Gastrocnemius medialis (tissue), 4 donors: ENCODE measurements at regions not wholly inside any gene's neighbourhood (a gene's known extent, or its start where the extent isn't known, plus 50 kb on each side); places are given as distances from the start of the nearest gene placed in this dataset.

Experiments
- CTCF ChIP-seq, 5 experiments: fragments of 450-650 bp in 3 of 5; fragments of 200-600 bp in 2 of 5; sonication (generic) in 2 of 5; IDR thresholded peaks in 4 of 5; conservative IDR thresholded peaks in 1 of 5; 1 replicate in 4 of 5; 2 replicates in 1 of 5; pipeline ENCODE4 v1.5.1; 2016 to 2019; ENCODE audit warnings: antibody characterized with exemption in 5 of 5, mild to moderate bottlenecking in 3 of 5, moderate library complexity in 3 of 5
- POLR2A ChIP-seq, 2 donors: fragments of 450-650 bp; IDR thresholded peaks; one replicate each; pipeline ENCODE4 v1.6.1; 2017; ENCODE audit warnings: antibody characterized with exemption in 2 of 2, mild to moderate bottlenecking in 2 of 2, moderate library complexity in 2 of 2

DNA sequence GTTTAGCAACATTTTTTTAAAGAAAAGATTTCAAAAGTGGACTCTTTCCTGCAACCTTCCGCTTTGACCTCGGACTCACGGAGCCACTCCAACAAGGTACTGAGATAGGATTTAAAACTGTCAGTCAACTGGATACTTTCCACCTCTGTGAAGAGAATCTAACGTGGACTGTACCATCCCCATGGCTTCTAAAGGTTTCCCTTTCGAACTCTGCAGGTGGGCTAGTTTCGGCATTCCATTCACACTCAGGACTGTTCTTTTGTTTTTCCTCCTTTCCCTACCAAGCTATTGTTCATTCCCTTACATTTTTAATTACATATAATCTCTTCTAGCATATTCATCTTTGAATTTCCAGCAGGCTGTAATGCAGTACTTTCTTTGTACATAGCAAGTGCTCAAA lies 88.5 kb upstream of the AKIP1 start:
- no peak for TF ChIP-seq CTCF (IDR thresholded peaks at IDR 0.05 in 4 of 5, conservative IDR thresholded peaks at IDR 0.05 in 1 of 5)
- TF ChIP-seq POLR2A (IDR thresholded peaks at IDR 0.05) = no peak
